ENCODE measurements at regions not wholly inside any gene's neighbourhood (a gene's known extent, or its start where the extent isn't known, plus 50 kb on each side); places are given as distances from the start of the nearest gene placed in this dataset.

DNA sequence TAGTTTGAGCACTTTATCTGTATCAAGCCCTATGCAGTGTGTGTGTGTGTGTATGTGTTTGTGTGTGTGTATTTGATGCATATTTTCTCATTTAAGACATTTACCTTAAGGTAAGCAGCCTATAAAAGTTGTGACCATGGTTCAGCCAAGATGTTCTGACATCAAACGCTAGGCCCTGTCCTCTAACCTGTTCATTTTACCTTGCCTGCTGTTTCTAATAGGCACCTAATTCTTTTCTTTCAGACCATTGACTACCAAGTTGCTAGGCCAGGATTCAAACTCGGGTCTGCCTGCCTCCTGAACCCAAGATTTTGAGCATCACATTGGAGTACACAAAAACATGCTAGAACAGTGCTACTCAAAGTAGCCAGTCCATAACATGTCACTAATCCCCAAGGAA, 274.5 kb downstream of the PLK2 start:
- Histone ChIP-seq H3K9ac (ENCODE audit: low read length) (no peak overlapping the region), H3K4me1 (ENCODE audit: insufficient read depth, low read length, severe bottlenecking) (no peaks in the 10 kb centered on the region), H2AFZ (ENCODE audit: low read length) (no peak overlapping the region), H3K9me2 (ENCODE audit: low read depth, low read length) (no peaks in the 10 kb centered on the region), H3K4me2 (ENCODE audit: low read length) (no peak overlapping the region), H4K20me1 (ENCODE audit: insufficient read depth, low read length) (no peaks in the 10 kb centered on the region), H3K9me3 (ENCODE audit: low read length) (no peaks in the 10 kb centered on the region), H3K4me3 (ENCODE audit: low read depth, low read length, poor library complexity, severe bottlenecking) (no peak overlapping the region), H3K27ac (ENCODE audit: low read depth, low read length, poor library complexity, severe bottlenecking) (no peak overlapping the region), H3F3A (ENCODE audit: insufficient read depth, low read length) (no peaks in the 10 kb centered on the region), H3K36me3 (ENCODE audit: insufficient read depth, low read length) (no peaks in the 10 kb centered on the region), H3K79me2 (ENCODE audit: insufficient read depth, low read length) (no peaks in the 10 kb centered on the region), H3K27me3 (ENCODE audit: insufficient read depth, low read length) (no peaks in the 10 kb centered on the region)
- no peak for TF ChIP-seq EZH2 (IDR thresholded peaks at IDR 0.05; ENCODE audit: borderline replicate concordance, low read length)
- TF ChIP-seq, protein P1, sequence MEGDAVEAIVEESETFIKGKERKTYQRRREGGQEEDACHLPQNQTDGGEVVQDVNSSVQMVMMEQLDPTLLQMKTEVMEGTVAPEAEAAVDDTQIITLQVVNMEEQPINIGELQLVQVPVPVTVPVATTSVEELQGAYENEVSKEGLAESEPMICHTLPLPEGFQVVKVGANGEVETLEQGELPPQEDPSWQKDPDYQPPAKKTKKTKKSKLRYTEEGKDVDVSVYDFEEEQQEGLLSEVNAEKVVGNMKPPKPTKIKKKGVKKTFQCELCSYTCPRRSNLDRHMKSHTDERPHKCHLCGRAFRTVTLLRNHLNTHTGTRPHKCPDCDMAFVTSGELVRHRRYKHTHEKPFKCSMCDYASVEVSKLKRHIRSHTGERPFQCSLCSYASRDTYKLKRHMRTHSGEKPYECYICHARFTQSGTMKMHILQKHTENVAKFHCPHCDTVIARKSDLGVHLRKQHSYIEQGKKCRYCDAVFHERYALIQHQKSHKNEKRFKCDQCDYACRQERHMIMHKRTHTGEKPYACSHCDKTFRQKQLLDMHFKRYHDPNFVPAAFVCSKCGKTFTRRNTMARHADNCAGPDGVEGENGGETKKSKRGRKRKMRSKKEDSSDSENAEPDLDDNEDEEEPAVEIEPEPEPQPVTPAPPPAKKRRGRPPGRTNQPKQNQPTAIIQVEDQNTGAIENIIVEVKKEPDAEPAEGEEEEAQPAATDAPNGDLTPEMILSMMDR (IDR thresholded peaks at IDR 0.05; ENCODE audit: low read length) = no peak

DNA sequence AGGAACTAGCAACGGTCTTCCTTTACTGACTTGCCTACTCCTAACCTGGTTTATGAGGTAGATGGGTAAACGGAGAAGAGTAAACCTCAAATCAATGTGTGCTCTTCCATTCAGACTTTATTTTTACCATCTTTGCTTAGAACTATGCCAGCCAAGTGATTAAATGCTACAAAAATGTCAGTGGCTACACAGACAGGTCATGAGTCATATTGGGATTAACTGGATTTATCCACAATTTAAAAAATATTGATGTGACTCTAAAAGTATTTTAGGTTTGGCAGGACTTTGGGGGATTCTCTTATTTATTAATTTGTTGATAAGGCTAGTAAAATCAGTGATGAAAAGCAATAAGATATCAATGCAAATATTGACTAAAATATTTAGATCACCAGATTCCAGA, 275.0 kb downstream of the PLK2 start:
- Histone ChIP-seq H4K20me1 (ENCODE audit: insufficient read depth, low read length) (no peaks in the 10 kb centered on the region), H3K9ac (ENCODE audit: low read length) (no peak overlapping the region), H3K4me3 (ENCODE audit: low read depth, low read length, poor library complexity, severe bottlenecking) (no peak overlapping the region), H3K9me3 (ENCODE audit: low read length) (no peaks in the 10 kb centered on the region), H3K4me1 (ENCODE audit: insufficient read depth, low read length, severe bottlenecking) (no peaks in the 10 kb centered on the region), H3K27me3 (ENCODE audit: insufficient read depth, low read length) (no peaks in the 10 kb centered on the region), H3K79me2 (ENCODE audit: insufficient read depth, low read length) (no peaks in the 10 kb centered on the region), H3K4me2 (ENCODE audit: low read length) (no peak overlapping the region), H3K9me2 (ENCODE audit: low read depth, low read length) (no peaks in the 10 kb centered on the region), H3K36me3 (ENCODE audit: insufficient read depth, low read length) (no peaks in the 10 kb centered on the region), H3K27ac (ENCODE audit: low read depth, low read length, poor library complexity, severe bottlenecking) (no peak overlapping the region), H2AFZ (ENCODE audit: low read length) (no peak overlapping the region), H3F3A (ENCODE audit: insufficient read depth, low read length) (no peaks in the 10 kb centered on the region)
- TF ChIP-seq, protein P1 (IDR thresholded peaks at IDR 0.05; ENCODE audit: low read length) = no peak
- TF ChIP-seq EZH2 (IDR thresholded peaks at IDR 0.05; ENCODE audit: borderline replicate concordance, low read length) = no peak

DNA sequence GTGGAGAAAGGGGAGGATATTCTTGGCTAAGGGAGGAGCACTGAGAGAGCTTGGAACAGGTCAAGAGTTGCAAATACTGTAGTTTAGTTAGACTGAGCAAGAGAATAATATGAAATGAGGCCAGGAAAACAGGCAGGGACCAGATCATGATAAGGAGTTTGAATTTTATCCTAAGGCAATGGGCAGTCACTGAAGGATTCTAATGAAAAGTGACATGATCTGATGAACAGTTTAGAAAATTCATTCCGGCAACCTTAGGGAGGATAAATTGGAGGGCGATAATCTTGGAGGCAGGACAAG, 276.1 kb downstream of the PLK2 start:
- Histone ChIP-seq H3F3A (ENCODE audit: insufficient read depth, low read length) (no peaks in the 10 kb centered on the region), H3K4me2 (ENCODE audit: low read length) (no peak overlapping the region), H3K27ac (ENCODE audit: low read depth, low read length, poor library complexity, severe bottlenecking) (no peak overlapping the region), H3K9me3 (ENCODE audit: low read length) (no peaks in the 10 kb centered on the region), H2AFZ (ENCODE audit: low read length) (no peak overlapping the region), H3K79me2 (ENCODE audit: insufficient read depth, low read length) (no peaks in the 10 kb centered on the region), H3K4me3 (ENCODE audit: low read depth, low read length, poor library complexity, severe bottlenecking) (no peak overlapping the region), H3K27me3 (ENCODE audit: insufficient read depth, low read length) (no peaks in the 10 kb centered on the region), H3K36me3 (ENCODE audit: insufficient read depth, low read length) (no peaks in the 10 kb centered on the region), H4K20me1 (ENCODE audit: insufficient read depth, low read length) (no peaks in the 10 kb centered on the region), H3K4me1 (ENCODE audit: insufficient read depth, low read length, severe bottlenecking) (no peaks in the 10 kb centered on the region), H3K9ac (ENCODE audit: low read length) (no peak overlapping the region), H3K9me2 (ENCODE audit: low read depth, low read length) (no peaks in the 10 kb centered on the region)
- TF ChIP-seq EZH2 (IDR thresholded peaks at IDR 0.05; ENCODE audit: borderline replicate concordance, low read length) = no peak
- TF ChIP-seq, protein P1 (IDR thresholded peaks at IDR 0.05; ENCODE audit: low read length) = no peak
